ENCODE measurements at regions not wholly inside any gene's neighbourhood (a gene's known extent, or its start where the extent isn't known, plus 50 kb on each side); places are given as distances from the start of the nearest gene placed in this dataset.
"Not testable (repeated sequence)": the region's sequence is repeated elsewhere in the genome, so short reads cannot be mapped to it uniquely, and the experiment has no call there.

DNA sequence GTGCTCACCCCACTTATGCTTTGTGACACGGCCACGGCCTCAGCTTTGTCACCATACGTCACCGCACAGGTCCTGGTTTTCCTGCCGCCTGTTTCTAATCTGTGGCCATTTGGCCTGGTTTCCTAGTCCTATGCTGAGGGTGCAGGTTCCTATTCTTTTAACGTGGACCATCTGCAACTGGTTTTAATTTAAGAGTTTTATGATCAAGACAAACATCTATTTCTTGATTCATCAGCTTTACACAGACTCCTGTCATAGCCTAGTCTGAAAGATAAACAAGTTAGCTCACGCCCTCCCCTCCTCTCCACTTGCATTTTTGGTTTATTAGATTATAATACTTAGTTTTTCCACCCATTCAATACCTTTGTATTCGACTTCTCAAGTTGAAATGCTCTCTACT is 97.5 kb upstream of the RPS6KA2 start:
- DNase-seq (ENCODE audit: low spot score) = no peak

DNA sequence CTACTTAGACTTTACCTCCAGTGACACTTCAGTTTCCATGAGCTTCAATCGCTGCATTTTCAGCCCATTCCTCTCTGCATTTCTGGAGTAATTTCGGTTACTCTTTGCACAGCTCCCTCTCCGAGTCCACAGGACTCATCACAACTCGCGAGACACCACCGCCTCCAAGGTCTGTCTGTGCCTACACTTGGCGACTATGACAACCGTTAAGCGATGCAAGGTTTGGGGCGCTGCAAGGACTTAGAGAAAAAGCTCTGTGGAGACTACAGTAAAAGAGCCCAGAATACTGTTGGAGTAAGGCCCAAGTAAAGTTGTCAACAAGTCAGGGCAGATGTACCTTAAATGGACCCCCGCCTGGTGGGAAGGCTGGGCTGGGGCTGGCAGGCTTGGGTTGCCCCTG is 95.7 kb upstream of the RPS6KA2 start:
- DNase-seq (ENCODE audit: low spot score) = no peak

GRCh38 chr6:166721576-166721975 is 94.5 kb upstream of the RPS6KA2 start:
- no peak for DNase-seq (ENCODE audit: low spot score)

GRCh38 chr6:166720856-166721255 is 93.8 kb upstream of the RPS6KA2 start:
- no peak for DNase-seq (ENCODE audit: low spot score)

- no peak for DNase-seq (ENCODE audit: low spot score)
Observed at GRCh38 chr6:166719019-166719418, 92.0 kb upstream of the RPS6KA2 start.

- DNase-seq (ENCODE audit: low spot score) = no peak
Observed at GRCh38 chr6:166718516-166718915, 91.5 kb upstream of the RPS6KA2 start.

- DNase-seq (ENCODE audit: low spot score) = no peak
Observed at GRCh38 chr6:166716910-166717617, 90.0 kb upstream of the RPS6KA2 start.

DNA sequence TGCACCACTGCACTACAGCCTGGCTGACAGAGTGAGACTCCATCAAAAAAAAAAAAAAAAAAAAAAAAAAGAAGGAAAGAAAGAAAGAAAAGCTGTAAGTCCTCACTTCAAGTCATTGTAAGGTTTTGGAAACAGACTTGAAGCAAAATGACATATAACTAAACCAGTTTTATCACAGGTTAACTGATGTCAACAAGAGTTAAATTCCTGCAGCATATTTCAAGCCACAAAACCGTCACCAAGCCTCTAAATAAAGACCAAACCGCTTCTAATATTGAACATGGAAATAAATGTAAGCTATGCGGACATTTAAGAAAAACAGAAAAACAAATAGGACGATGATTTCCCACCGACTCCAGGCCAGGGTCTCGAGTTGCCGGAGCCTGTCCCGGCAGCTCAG is 88.9 kb upstream of the RPS6KA2 start:
- DNase-seq (ENCODE audit: low spot score) = no peak

DNA sequence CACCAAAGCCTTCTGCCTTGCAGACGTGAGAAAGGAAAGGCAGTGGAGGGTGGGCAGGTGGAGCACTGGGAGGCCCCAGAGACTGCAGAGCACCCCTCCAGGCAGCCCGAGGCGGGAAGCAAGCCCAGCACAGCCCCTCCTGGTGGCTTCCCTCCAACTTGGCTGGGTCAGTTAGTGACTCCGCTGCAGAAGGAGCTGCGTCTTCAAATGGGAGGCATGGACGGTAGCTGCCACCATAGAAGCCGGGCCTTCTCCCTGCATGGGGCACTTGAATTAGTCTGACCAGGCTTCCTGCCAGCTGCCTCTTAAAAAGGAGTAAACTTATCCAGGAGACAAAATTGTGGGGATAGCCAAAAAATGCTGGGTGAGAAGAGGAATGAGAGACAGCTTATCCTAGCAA is 88.0 kb upstream of the RPS6KA2 start:
- DNase-seq (ENCODE audit: low spot score) = no peak

DNA sequence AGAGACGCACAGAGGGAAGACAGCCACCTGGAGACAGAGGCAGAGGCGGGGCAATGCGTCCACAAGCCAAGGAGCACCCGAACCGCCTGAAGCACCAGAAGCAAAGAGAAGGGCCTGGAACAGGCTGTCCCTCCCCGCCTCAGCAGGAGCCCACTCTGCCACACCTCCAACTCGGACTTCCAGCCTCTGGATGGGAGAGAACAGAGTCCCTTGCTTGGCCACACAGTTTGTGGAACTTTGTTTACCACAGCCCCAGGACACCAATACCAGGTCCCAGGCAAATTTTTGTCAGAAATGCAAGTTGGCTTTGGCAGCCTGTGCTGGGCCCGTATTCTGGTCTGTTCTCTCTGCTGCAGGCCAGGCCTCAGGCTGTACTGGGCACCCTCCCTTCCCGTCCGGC is 87.5 kb upstream of the RPS6KA2 start:
- no peak for DNase-seq (ENCODE audit: low spot score)

DNA sequence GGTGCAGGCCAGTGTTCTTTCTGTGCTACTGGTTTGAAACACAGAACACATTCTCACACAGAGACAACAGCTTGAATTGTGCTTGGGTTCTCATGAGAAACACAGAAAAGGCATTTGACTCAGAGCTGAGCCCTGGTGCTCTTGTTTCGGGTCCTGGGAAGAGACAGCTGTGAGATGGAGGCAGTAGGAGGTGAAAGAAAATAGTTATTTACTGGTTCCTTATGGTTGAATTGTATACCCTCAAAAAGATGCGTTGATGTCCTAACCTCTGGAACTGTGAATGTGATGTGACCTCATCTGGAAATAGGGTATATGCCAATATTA is 87.1 kb upstream of the RPS6KA2 start:
- DNase-seq (ENCODE audit: low spot score) = no peak

DNA sequence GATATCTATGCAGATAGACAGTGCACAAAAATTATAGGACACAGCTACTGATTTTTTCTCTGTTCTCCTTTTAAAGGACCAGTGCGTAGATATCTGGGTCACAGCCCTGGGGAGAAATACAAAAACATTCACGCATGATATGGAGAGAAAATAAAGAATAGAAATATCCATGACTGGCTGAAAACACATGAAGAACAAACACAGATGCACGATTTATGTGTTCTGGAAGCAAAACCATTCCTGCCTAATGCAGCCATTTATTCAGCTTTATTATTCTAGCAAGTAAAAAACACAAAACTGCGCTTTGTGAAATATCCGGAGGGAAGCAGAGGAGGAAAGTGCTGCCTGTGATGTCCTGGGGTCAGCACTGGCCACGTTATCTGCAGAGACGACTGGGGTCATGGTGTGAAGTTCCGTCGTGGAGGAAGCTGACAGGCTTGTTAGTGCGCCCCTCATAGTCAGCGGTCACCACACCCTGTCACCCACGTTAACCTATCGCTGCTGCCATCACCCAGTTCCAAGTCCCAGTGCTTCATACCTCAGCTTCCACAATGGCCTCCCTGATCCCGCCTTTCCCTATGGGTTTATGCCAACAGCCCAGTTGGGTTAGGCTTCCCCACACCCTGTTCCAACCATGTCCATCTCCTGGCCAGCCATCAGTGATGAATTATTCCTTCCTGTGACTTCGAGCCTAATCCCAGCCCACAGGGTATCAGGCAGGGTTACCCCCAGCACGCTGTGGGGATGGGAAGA is 86.6 kb upstream of the RPS6KA2 start:
- DNase-seq (ENCODE audit: low spot score) = no peak

DNA sequence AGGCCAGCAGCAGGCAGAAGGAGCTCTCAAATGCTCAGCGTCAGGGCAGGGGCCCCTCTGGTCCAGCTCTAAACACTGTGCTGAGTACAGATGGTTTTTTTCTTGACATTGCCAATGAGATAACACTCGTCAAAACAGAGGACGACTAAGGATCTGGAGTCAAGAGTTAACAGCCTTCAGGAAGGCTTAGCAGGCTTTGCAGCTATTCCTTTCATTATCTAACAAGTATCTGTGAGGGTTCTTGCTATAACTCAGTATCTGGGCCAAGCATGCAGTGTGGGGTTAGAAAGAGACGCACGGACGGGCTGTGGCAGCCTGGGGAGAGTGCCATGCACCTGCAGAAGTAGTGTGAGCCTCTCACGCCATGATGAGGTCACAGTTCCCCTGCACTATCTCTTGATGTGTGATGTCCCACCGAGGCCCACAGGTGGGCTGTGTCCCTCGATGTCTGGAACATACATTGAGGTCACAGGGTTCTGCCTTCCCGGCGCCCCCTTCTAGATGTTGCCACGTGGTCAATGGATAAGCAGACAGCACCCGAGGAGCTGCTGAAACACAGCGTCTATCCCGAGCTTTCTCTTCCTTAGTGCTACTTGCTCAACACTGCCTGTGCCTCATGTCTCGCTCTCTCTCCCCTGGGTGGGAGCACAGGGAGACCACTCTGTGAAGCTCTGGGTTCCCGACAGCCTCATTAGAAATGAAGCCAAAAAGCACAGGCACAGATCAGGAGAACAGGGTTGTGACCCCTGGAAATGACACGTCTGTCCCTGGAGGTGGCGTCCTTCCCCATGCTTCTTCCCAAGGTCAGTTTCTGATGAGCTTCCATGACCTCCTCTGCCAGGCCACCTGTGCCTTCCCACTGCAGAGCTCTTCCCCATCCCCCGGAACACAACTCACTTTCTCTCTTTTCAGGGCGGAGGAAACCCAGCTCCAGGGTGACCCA is 85.5 kb upstream of the RPS6KA2 start:
- no peak for DNase-seq (ENCODE audit: low spot score)

- DNase-seq (ENCODE audit: low spot score) = no peak
Observed at GRCh38 chr6:166710084-166710483, 83.0 kb upstream of the RPS6KA2 start.

- no peak for DNase-seq (ENCODE audit: low spot score)
Observed at GRCh38 chr6:166708460-166708859, 81.4 kb upstream of the RPS6KA2 start.

DNA sequence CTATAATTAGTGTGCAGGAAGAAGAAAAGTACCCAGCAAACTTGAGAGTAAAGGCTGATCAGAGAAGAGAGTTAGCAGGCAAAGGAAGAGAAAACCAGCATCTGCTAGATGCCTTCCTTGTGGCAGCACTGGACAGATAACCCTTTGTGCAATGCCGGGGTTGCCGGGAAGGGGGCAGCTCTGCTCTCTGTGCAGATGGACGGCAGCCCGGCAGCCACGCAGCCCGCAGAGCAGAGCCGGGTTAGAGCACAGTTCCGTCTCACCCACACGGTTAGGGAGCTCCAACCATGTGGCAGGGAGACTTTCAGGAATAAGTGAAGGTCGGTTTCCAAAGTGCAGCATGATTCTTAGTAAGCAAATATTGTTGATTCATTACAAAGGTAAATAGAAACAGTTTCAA is 80.0 kb upstream of the RPS6KA2 start:
- peak; percentile 33 for DNase-seq (ENCODE audit: low spot score)

GRCh38 chr6:166705069-166705468 is 78.0 kb upstream of the RPS6KA2 start:
- DNase-seq (ENCODE audit: low spot score) = no peak

DNA sequence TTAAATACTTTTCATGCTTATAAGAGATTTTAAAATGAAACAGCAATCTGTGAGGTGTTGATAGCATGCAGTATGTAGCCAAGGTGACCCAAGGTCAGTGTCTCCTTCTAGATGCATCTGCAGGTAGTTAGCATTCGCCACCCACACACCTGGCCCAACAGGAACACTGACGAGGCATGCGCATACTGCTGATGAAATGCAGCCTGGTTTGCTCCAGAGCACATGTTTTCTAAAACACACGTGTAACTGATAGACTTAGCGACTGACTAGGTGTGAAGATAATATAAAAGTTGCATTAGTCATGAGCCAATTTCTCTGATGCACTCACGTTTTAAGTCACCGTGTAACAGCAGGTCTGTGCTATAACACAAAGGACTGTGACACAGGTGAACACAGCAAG is 77.1 kb upstream of the RPS6KA2 start:
- no peak for DNase-seq (ENCODE audit: low spot score)

- DNase-seq (ENCODE audit: low spot score) = no peak
Observed at GRCh38 chr6:166703149-166703710, 76.2 kb upstream of the RPS6KA2 start.

GRCh38 chr6:166701424-166701823 is 74.4 kb upstream of the RPS6KA2 start:
- DNase-seq (ENCODE audit: low spot score) = not testable (repeated sequence)

DNA sequence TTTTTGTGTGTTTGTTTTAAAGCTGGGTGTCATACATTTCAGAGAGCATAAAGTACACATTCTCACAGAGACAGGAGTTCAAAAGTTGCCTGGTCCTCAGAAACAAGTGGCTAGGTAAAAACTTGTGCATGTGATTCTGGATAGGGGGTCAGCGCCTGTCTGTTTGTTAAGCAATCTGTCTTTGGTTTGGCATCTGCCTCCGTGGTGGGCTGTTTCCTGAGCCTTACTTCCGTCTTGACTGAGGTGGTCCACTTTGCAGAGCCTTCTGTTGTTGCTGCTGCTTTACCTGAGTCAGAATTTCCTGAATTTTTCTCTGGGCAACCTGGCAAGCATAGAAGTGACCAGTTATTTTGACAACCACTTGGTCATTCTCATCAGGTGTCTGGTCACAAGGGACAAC is 73.8 kb upstream of the RPS6KA2 start:
- DNase-seq (ENCODE audit: low spot score) = not testable (repeated sequence)

- no peak for DNase-seq (ENCODE audit: low spot score)
Observed at GRCh38 chr6:166697113-166697512, 70.1 kb upstream of the RPS6KA2 start.
